NCI-H1417 (cell line): ENCODE measurements at regions not wholly inside any gene's neighbourhood (a gene's known extent, or its start where the extent isn't known, plus 50 kb on each side); places are given as distances from the start of the nearest gene placed in this dataset.
"Not testable (repeated sequence)": the region's sequence is repeated elsewhere in the genome, so short reads cannot be mapped to it uniquely, and the experiment has no call there.

Experiments
- DNase-seq, 3 experiments: peaks; one replicate each; lab custom pipeline; 2025; lab: John Stamatoyannopoulos, UW

GRCh38 chr5:77869116-77869798 lies 93.1 kb upstream of the TBCA start:
- peak; percentile 26 to 92 (median 80) for DNase-seq

- DNase-seq: peak in 2 of 3 experiments; percentile 2 to 34
Observed at GRCh38 chr5:77867914-77868313, 91.8 kb upstream of the TBCA start.

- no peak for DNase-seq
Observed at GRCh38 chr5:77867194-77867691, 91.1 kb upstream of the TBCA start.

- no peak for DNase-seq
Observed at GRCh38 chr5:77866198-77866597, 90.1 kb upstream of the TBCA start.

- peak in 1 of 3 experiments; percentile 11 for DNase-seq
Observed at GRCh38 chr5:77864997-77865396, 88.9 kb upstream of the TBCA start.

- DNase-seq: no peak
Observed at GRCh38 chr5:77863181-77863580, 87.0 kb upstream of the TBCA start.

- no peak for DNase-seq
Observed at GRCh38 chr5:77861576-77861975, 85.4 kb upstream of the TBCA start.

- DNase-seq: no peak
Observed at GRCh38 chr5:77859306-77859705, 83.2 kb upstream of the TBCA start.

- DNase-seq: not testable (repeated sequence)
Observed at GRCh38 chr5:77858678-77859077, 82.5 kb upstream of the TBCA start.

GRCh38 chr5:77855369-77855768 lies 79.2 kb upstream of the TBCA start:
- DNase-seq: no peak

- peak in 1 of 3 experiments; percentile 67 for DNase-seq
Observed at GRCh38 chr5:77853353-77853907, 77.3 kb upstream of the TBCA start.

- peak in 1 of 3 experiments; percentile 93 for DNase-seq
Observed at GRCh38 chr5:77852514-77853352, 76.6 kb upstream of the TBCA start.

GRCh38 chr5:77852068-77852513 lies 76.0 kb upstream of the TBCA start:
- DNase-seq: peak in 1 of 3 experiments; percentile 61

- DNase-seq: peak in 1 of 3 experiments; percentile 49
Observed at GRCh38 chr5:77851176-77852067, 75.3 kb upstream of the TBCA start.

GRCh38 chr5:77850536-77851175 lies 74.5 kb upstream of the TBCA start:
- DNase-seq: peak in 1 of 3 experiments; percentile 91

GRCh38 chr5:77849308-77849900 lies 73.3 kb upstream of the TBCA start:
- peak in 1 of 3 experiments; percentile 21 for DNase-seq

- peak; percentile 8 to 74 (median 54) for DNase-seq
Observed at GRCh38 chr5:77847814-77848290, 71.7 kb upstream of the TBCA start.

- peak in 1 of 3 experiments; percentile 38 for DNase-seq
Observed at GRCh38 chr5:77847129-77847460, 71.0 kb upstream of the TBCA start.

GRCh38 chr5:77846422-77847128 lies 70.4 kb upstream of the TBCA start:
- peak in 1 of 3 experiments; percentile 38 for DNase-seq

GRCh38 chr5:77845324-77845646 lies 69.1 kb upstream of the TBCA start:
- DNase-seq: peak in 1 of 3 experiments; percentile 76
